ENCODE measurements at regions not wholly inside any gene's neighbourhood (a gene's known extent, or its start where the extent isn't known, plus 50 kb on each side); places are given as distances from the start of the nearest gene placed in this dataset.

GRCh38 chr10:130834573-130834972, 476.9 kb downstream of the TCERG1L start:
- H3K27me3 ChIP-seq (ENCODE audit: insufficient read depth, poor library complexity, severe bottlenecking) = no peaks in the 10 kb centered on the region
- TF ChIP-seq SPI1 (IDR thresholded peaks at IDR 0.05; ENCODE audit: borderline replicate concordance, low read depth) = no peak
- no peak for TF ChIP-seq CTCF (IDR thresholded peaks at IDR 0.05; ENCODE audit: insufficient read depth, low read length)
- TF ChIP-seq GABPA (IDR thresholded peaks at IDR 0.05; ENCODE audit: low read depth) = no peak
- no peak for TF ChIP-seq REST (IDR thresholded peaks at IDR 0.05; ENCODE audit: insufficient replicate concordance, low read depth)
- TF ChIP-seq POLR2AphosphoS5 (IDR thresholded peaks at IDR 0.05; ENCODE audit: low read depth) = no peak
- H3K4me3 ChIP-seq (replicated peaks; ENCODE audit: insufficient read depth, low read length) = no peak overlapping the region
- H3K27ac ChIP-seq (replicated peaks) = no peak overlapping the region
- no peak for DNase-seq (ENCODE audit: low read depth in 1 of 2, low spot score in 1 of 2)

- no peak for TF ChIP-seq SPI1 (IDR thresholded peaks at IDR 0.05; ENCODE audit: borderline replicate concordance, low read depth)
- no peak for TF ChIP-seq REST (IDR thresholded peaks at IDR 0.05; ENCODE audit: insufficient replicate concordance, low read depth)
- no peak for TF ChIP-seq POLR2AphosphoS5 (IDR thresholded peaks at IDR 0.05; ENCODE audit: low read depth)
- no peak for TF ChIP-seq CTCF (IDR thresholded peaks at IDR 0.05; ENCODE audit: insufficient read depth, low read length)
- no peak for TF ChIP-seq GABPA (IDR thresholded peaks at IDR 0.05; ENCODE audit: low read depth)
- H3K27me3 ChIP-seq (ENCODE audit: insufficient read depth, poor library complexity, severe bottlenecking) = no peaks in the 10 kb centered on the region
- no peak overlapping the region for H3K27ac ChIP-seq (replicated peaks)
- no peak for DNase-seq (ENCODE audit: low read depth in 1 of 2, low spot score in 1 of 2)
- no peak overlapping the region for H3K4me3 ChIP-seq (replicated peaks; ENCODE audit: insufficient read depth, low read length)
Measured at GRCh38 chr10:130835068-130835467, 476.5 kb downstream of the TCERG1L start.

GRCh38 chr10:130836344-130836743, 475.2 kb downstream of the TCERG1L start:
- Histone ChIP-seq H3K4me3 (replicated peaks; ENCODE audit: insufficient read depth, low read length) (no peak overlapping the region), H3K27me3 (ENCODE audit: insufficient read depth, poor library complexity, severe bottlenecking) (no peaks in the 10 kb centered on the region), H3K27ac (replicated peaks) (no peak overlapping the region)
- TF ChIP-seq GABPA (IDR thresholded peaks at IDR 0.05; ENCODE audit: low read depth) = no peak
- no peak for TF ChIP-seq CTCF (IDR thresholded peaks at IDR 0.05; ENCODE audit: insufficient read depth, low read length)
- no peak for TF ChIP-seq SPI1 (IDR thresholded peaks at IDR 0.05; ENCODE audit: borderline replicate concordance, low read depth)
- no peak for TF ChIP-seq POLR2AphosphoS5 (IDR thresholded peaks at IDR 0.05; ENCODE audit: low read depth)
- TF ChIP-seq REST (IDR thresholded peaks at IDR 0.05; ENCODE audit: insufficient replicate concordance, low read depth) = no peak
- no peak for DNase-seq (ENCODE audit: low read depth in 1 of 2, low spot score in 1 of 2)
